D721Med (cell line): ENCODE measurements at regions not wholly inside any gene's neighbourhood (a gene's known extent, or its start where the extent isn't known, plus 50 kb on each side); places are given as distances from the start of the nearest gene placed in this dataset.

Experiments
- DNase-seq: peaks from one replicate; pipeline ENCODE4 v3.0.0; 2011; ENCODE audit warnings: low spot score; ENCODE audit not compliant: insufficient read length
- FAIRE-seq: peaks from 2 replicates; lab custom pipeline; 2011; peaks lifted over from hg19 to GRCh38; lab: Jason Lieb, UNC
- CTCF ChIP-seq: IDR thresholded peaks from 2 replicates; pipeline ENCODE4 v1.5.1; 2012; ENCODE audit warnings: mild to moderate bottlenecking, control low read depth; ENCODE audit not compliant: insufficient read depth; ENCODE audit errors: missing control alignments

DNA sequence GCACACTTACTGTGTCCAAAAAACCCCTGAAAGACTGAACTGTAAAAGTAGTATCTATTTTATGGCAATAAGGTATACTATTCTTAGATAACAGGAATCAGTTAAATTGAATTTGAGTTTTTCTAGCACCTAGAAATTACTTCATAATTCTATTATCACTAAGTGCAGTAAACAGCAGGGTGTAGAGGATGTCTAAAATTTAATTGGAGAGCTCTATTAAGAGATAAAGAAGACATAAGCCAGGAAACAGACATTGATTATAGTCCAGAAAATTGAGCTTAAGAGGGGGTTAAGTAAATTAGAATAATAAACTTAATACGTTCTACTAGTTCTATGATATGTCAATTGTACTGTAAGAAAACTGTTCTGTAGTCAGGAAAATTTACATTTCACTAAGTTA lies 403.5 kb upstream of the CBLB start:
- FAIRE-seq (no peak), DNase-seq (no peak)
- no peak for TF ChIP-seq CTCF

DNA sequence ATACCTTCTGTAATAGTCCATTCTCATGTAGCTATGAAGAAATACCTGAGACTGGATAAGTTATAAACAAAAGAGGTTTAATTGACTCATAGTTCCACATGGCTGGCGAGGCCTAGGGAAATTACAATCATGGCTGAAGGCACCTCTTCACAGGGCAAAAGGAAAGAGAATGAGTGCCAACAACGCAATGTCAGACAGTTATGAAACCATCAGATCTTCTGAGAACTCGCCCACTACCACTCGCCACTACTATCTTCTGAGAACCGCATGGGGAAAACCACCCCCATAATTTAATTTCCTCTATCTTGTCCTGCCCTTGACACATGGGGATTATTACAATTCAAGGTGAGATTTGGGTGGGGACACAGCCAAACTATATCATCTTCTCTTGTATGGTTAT lies 406.8 kb upstream of the CBLB start:
- FAIRE-seq (no peak), DNase-seq (no peak)
- TF ChIP-seq CTCF, result no peak

DNA sequence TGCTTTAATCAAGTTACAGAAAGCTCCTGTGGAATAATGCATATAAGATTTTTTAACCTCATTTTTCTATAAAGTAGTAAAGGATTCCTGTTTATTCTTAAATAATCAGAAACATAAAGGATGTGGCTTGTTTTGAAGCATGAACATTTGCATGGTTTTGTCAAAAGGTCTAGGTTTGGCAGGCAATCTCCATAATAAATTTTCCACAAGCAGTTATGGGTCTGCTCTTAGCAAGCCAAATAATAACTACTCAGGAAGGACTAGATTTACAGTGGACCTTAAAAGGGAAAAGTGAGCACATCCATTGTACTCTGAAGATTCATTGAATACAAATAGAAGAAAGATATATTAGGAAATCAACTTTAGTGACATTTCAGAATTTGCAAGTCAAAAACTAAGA lies 407.3 kb upstream of the CBLB start:
- DNase-seq (no peak), FAIRE-seq (no peak)
- TF ChIP-seq CTCF, result no peak

DNA sequence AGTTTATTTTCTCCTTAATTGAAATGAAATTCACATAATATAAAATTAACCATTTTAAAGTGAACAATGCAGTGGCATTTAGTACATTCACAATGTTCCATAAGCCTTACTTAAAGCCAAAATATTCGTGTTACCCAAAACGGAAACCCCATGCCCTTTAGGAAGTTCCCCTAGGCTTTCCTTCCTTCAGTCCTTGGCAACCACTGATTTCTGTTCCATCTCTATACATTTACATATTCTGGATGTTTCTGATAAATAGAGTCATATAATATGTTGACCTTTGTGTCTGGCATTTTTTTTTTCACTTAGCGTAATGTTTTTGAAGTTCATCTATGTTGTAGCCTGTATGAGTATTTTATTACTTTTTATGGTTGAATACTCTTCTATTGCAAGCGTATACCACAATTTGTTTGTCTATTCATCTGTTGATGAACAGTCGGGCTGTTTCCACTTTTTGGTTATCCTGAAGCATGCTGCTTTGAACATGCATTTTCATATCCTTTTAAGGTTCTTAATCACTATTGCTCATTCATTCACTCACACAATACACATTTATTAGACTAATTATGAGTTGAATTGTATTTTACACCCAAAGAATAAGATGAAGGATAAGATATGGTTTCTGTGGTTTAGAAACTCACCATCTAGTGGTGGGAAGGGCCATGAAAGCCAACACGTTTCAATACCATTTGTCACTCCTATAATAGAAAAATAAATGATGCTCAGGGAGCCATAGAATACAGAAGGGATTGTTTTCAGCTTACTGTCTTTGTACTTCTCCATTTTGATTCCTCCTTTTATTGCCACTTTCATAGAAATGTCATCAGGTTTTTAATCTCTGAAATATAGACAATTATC lies 408.2 kb upstream of the CBLB start:
- FAIRE-seq (no peak), DNase-seq (no peak)
- no peak for TF ChIP-seq CTCF

GRCh38 chr3:106277731-106278130 lies 408.9 kb upstream of the CBLB start:
- DNase-seq (no peak), FAIRE-seq (no peak)
- TF ChIP-seq CTCF, result no peak

DNA sequence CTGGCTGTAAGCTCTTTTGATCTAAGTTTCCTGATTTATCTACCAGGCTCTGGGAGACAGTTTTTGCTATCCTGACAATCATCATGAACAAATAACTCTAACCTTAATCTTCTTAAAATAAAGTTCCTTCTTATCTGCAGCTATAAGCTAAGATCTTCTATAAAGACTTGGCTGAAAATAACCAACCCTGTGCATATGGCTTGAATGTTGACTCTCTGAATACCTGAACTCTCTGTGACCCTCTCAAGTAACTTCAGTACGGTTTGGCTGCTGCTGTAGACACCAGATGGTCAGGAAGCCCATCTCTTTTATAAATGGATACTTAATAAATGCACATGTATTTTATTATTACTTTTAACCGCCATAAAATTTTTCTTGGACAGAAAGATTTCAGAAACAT lies 412.4 kb upstream of the CBLB start:
- FAIRE-seq (peak; percentile 38), DNase-seq (no peak)
- no peak for TF ChIP-seq CTCF

GRCh38 chr3:106282943-106283342 lies 414.1 kb upstream of the CBLB start:
- DNase-seq, result no peak
- FAIRE-seq, result no peak
- no peak for TF ChIP-seq CTCF
